ENCODE measurements at regions not wholly inside any gene's neighbourhood (a gene's known extent, or its start where the extent isn't known, plus 50 kb on each side); places are given as distances from the start of the nearest gene placed in this dataset.

- CTCF ChIA-PET = interaction anchor here (0.6 kb wide), 1 partner anchor 129 kb away, joined by 4 read pairs; no protein-coding TSS in a partner anchor
- no peak overlapping the region for H3K4me3 Mint-ChIP-seq
- no peak overlapping the region for H3K27ac Mint-ChIP-seq
- peaks cover 2% of the 10 kb centered on the region for H3K27me3 Mint-ChIP-seq
- DNase-seq = no peak
- POLR2A ChIA-PET = no interaction called here
- peaks cover 30% of the 10 kb centered on the region for H3K9me3 Mint-ChIP-seq
- H3K36me3 Mint-ChIP-seq (ENCODE audit: low read depth) = peaks cover 5% of the 10 kb centered on the region
- H3K4me1 Mint-ChIP-seq = peaks cover 9% of the 10 kb centered on the region
Measured at GRCh38 chr14:99081156-99081765, 190.7 kb downstream of the BCL11B start.

GRCh38 chr14:99081880-99082279, 190.1 kb downstream of the BCL11B start:
- ChIA-PET POLR2A (no interaction called here), CTCF (interaction anchor here (0.6 kb wide), 1 partner anchor 130 kb away, joined by 4 read pairs; no protein-coding TSS in a partner anchor)
- H3K27me3 Mint-ChIP-seq = peaks cover 2% of the 10 kb centered on the region
- peaks cover 5% of the 10 kb centered on the region for H3K4me1 Mint-ChIP-seq
- H3K27ac Mint-ChIP-seq = no peak overlapping the region
- H3K9me3 Mint-ChIP-seq = peaks cover 32% of the 10 kb centered on the region
- peaks cover 5% of the 10 kb centered on the region for H3K36me3 Mint-ChIP-seq (ENCODE audit: low read depth)
- DNase-seq = no peak
- H3K4me3 Mint-ChIP-seq = no peak overlapping the region

GRCh38 chr14:99093532-99094517, 178.2 kb downstream of the BCL11B start:
- Mint-ChIP-seq H3K9me3 (peaks cover 4% of the 10 kb centered on the region), H3K36me3 (ENCODE audit: low read depth) (no peaks in the 10 kb centered on the region), H3K27ac (no peak overlapping the region), H3K27me3 (no peaks in the 10 kb centered on the region), H3K4me3 (no peak overlapping the region), H3K4me1 (no peaks in the 10 kb centered on the region)
- ChIA-PET POLR2A (no interaction called here), CTCF (interaction anchor here (0.9 kb wide), 1 partner anchor 99 kb away, joined by 3 read pairs; no protein-coding TSS in a partner anchor)
- DNase-seq = no peak

GRCh38 chr14:99094901-99095300, 177.1 kb downstream of the BCL11B start:
- POLR2A ChIA-PET = no interaction called here
- Mint-ChIP-seq H3K4me3 (no peak overlapping the region), H3K9me3 (peaks cover 4% of the 10 kb centered on the region), H3K36me3 (ENCODE audit: low read depth) (no peaks in the 10 kb centered on the region), H3K4me1 (no peaks in the 10 kb centered on the region), H3K27me3 (no peaks in the 10 kb centered on the region), H3K27ac (no peak overlapping the region)
- CTCF ChIA-PET = interaction anchor here (0.9 kb wide), 1 partner anchor 100 kb away, joined by 3 read pairs; no protein-coding TSS in a partner anchor
- DNase-seq = no peak

- Mint-ChIP-seq H3K27me3 (no peaks in the 10 kb centered on the region), H3K4me3 (no peak overlapping the region), H3K27ac (no peak overlapping the region), H3K4me1 (no peaks in the 10 kb centered on the region), H3K9me3 (peaks cover 4% of the 10 kb centered on the region), H3K36me3 (ENCODE audit: low read depth) (no peaks in the 10 kb centered on the region)
- no peak for DNase-seq
- CTCF ChIA-PET = interaction anchor here (0.9 kb wide), 1 partner anchor 101 kb away, joined by 3 read pairs; no protein-coding TSS in a partner anchor
- POLR2A ChIA-PET = no interaction called here
Measured at GRCh38 chr14:99095369-99095768, 176.6 kb downstream of the BCL11B start.

GRCh38 chr14:99098199-99098598, 173.8 kb downstream of the BCL11B start:
- Mint-ChIP-seq H3K27me3 (no peaks in the 10 kb centered on the region), H3K27ac (no peak overlapping the region), H3K4me3 (no peak overlapping the region), H3K36me3 (ENCODE audit: low read depth) (no peaks in the 10 kb centered on the region), H3K9me3 (no peaks in the 10 kb centered on the region), H3K4me1 (no peaks in the 10 kb centered on the region)
- no peak for DNase-seq
- CTCF ChIA-PET = no interaction called here
- POLR2A ChIA-PET = no interaction called here

- Mint-ChIP-seq H3K36me3 (ENCODE audit: low read depth) (no peaks in the 10 kb centered on the region), H3K27ac (no peak overlapping the region), H3K9me3 (no peaks in the 10 kb centered on the region), H3K4me1 (no peaks in the 10 kb centered on the region), H3K27me3 (no peaks in the 10 kb centered on the region), H3K4me3 (no peak overlapping the region)
- ChIA-PET POLR2A (no interaction called here), CTCF (no interaction called here)
- DNase-seq = no peak
Measured at GRCh38 chr14:99099051-99099787, 172.8 kb downstream of the BCL11B start.

- Mint-ChIP-seq H3K9me3 (peaks cover 6% of the 10 kb centered on the region), H3K36me3 (ENCODE audit: low read depth) (no peaks in the 10 kb centered on the region), H3K27ac (no peak overlapping the region), H3K4me1 (no peaks in the 10 kb centered on the region), H3K4me3 (no peak overlapping the region), H3K27me3 (no peaks in the 10 kb centered on the region)
- ChIA-PET POLR2A (no interaction called here), CTCF (no interaction called here)
- no peak for DNase-seq
Measured at GRCh38 chr14:99100497-99101270, 171.3 kb downstream of the BCL11B start.

GRCh38 chr14:99101855-99102461, 170.0 kb downstream of the BCL11B start:
- CTCF ChIA-PET = no interaction called here

GRCh38 chr14:99116741-99117295, 155.2 kb downstream of the BCL11B start:
- Mint-ChIP-seq H3K4me1 (no peaks in the 10 kb centered on the region), H3K9me3 (no peaks in the 10 kb centered on the region), H3K27me3 (peaks cover 17% of the 10 kb centered on the region), H3K27ac (no peak overlapping the region), H3K4me3 (no peak overlapping the region), H3K36me3 (ENCODE audit: low read depth) (no peaks in the 10 kb centered on the region)
- peak; percentile 6 for DNase-seq
- CTCF ChIA-PET = no interaction called here
- POLR2A ChIA-PET = no interaction called here

More at GRCh38 chr14:99101855-99102461, 170.0 kb downstream of the BCL11B start:
- H3K36me3 Mint-ChIP-seq (ENCODE audit: low read depth) = no peaks in the 10 kb centered on the region
- H3K4me3 Mint-ChIP-seq = no peak overlapping the region
- DNase-seq = no peak
- no peaks in the 10 kb centered on the region for H3K27me3 Mint-ChIP-seq
- POLR2A ChIA-PET = no interaction called here
- H3K9me3 Mint-ChIP-seq = peaks cover 12% of the 10 kb centered on the region
- H3K27ac Mint-ChIP-seq = no peak overlapping the region
- no peaks in the 10 kb centered on the region for H3K4me1 Mint-ChIP-seq

- H3K9me3 Mint-ChIP-seq = no peaks in the 10 kb centered on the region
- CTCF ChIA-PET = no interaction called here
- H3K4me1 Mint-ChIP-seq = no peaks in the 10 kb centered on the region
- no peaks in the 10 kb centered on the region for H3K36me3 Mint-ChIP-seq (ENCODE audit: low read depth)
- no peak overlapping the region for H3K27ac Mint-ChIP-seq
- H3K4me3 Mint-ChIP-seq = no peak overlapping the region
- peaks cover 17% of the 10 kb centered on the region for H3K27me3 Mint-ChIP-seq
- POLR2A ChIA-PET = no interaction called here
- DNase-seq = peak; percentile 5
Measured at GRCh38 chr14:99117671-99118045, 154.3 kb downstream of the BCL11B start.

GRCh38 chr14:99118046-99118721, 153.8 kb downstream of the BCL11B start:
- DNase-seq = peak; percentile 14
- no peaks in the 10 kb centered on the region for H3K4me1 Mint-ChIP-seq
- no peaks in the 10 kb centered on the region for H3K36me3 Mint-ChIP-seq (ENCODE audit: low read depth)
- H3K4me3 Mint-ChIP-seq = no peak overlapping the region
- ChIA-PET CTCF (no interaction called here), POLR2A (no interaction called here)
- peaks cover 17% of the 10 kb centered on the region for H3K27me3 Mint-ChIP-seq
- H3K27ac Mint-ChIP-seq = no peak overlapping the region
- H3K9me3 Mint-ChIP-seq = no peaks in the 10 kb centered on the region
